Omental fat pad (tissue), 3 donors: ENCODE measurements at regions not wholly inside any gene's neighbourhood (a gene's known extent, or its start where the extent isn't known, plus 50 kb on each side); places are given as distances from the start of the nearest gene placed in this dataset.

Experiments used
- ATAC-seq: fragments of 150-250 bp; one replicate; pipeline ENCODE4 v1.9.1; 2016; ENCODE audit warnings: mild to moderate bottlenecking, moderate library complexity; ENCODE audit not compliant: low FRiP score
- DNase-seq: peaks from one replicate; pipeline ENCODE4 v3.0.0-alpha.2; 2019; ENCODE audit warnings: low spot score
- TF ChIP-seq, protein P1 (sequence below), 3 donors: fragments of 450-650 bp; IDR thresholded peaks; one replicate each; pipeline ENCODE4 v1.5.1; 2016 to 2017; ENCODE audit warnings: antibody characterized with exemption in 3 of 3, mild to moderate bottlenecking in 3 of 3, moderate library complexity in 2 of 3

DNA sequence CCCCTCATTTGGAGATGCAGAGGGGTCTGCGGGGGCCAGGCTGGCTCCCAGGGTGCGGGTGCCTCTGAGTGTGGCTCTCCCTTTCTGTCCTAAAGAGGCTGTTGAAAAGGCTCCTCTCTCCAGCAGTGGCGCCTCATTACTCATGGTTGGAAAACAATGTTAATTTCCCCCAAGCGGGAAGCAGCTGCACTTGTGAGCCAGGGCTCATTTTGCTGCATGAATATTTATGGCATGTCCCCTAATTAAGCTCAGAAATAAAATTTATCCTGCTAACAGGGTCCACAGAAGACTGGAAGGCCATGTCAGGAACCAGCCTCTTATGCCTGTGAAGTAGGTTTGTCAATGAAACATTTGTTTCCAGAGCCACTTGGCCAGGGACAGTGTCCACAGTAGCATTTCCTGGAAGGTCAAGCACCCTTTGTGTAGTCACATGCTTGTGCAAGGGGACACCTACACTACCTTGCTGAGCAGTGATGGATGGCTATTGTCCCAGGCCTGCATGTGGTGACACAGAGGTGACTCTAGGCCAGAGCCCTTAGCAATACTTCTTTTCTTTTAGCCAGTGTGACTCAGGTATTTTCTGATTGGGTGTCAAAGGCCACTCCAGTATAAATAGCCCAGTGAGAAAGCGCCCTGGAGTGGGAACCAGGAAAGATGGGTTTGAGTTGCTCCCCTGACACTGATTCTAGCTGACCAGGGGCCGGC is 259.0 kb downstream of the FOXD2 start:
- DNase-seq (no peak), ATAC-seq (no peak)
- TF ChIP-seq, protein P1, sequence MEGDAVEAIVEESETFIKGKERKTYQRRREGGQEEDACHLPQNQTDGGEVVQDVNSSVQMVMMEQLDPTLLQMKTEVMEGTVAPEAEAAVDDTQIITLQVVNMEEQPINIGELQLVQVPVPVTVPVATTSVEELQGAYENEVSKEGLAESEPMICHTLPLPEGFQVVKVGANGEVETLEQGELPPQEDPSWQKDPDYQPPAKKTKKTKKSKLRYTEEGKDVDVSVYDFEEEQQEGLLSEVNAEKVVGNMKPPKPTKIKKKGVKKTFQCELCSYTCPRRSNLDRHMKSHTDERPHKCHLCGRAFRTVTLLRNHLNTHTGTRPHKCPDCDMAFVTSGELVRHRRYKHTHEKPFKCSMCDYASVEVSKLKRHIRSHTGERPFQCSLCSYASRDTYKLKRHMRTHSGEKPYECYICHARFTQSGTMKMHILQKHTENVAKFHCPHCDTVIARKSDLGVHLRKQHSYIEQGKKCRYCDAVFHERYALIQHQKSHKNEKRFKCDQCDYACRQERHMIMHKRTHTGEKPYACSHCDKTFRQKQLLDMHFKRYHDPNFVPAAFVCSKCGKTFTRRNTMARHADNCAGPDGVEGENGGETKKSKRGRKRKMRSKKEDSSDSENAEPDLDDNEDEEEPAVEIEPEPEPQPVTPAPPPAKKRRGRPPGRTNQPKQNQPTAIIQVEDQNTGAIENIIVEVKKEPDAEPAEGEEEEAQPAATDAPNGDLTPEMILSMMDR (IDR thresholded peaks at IDR 0.05): no peak

DNA sequence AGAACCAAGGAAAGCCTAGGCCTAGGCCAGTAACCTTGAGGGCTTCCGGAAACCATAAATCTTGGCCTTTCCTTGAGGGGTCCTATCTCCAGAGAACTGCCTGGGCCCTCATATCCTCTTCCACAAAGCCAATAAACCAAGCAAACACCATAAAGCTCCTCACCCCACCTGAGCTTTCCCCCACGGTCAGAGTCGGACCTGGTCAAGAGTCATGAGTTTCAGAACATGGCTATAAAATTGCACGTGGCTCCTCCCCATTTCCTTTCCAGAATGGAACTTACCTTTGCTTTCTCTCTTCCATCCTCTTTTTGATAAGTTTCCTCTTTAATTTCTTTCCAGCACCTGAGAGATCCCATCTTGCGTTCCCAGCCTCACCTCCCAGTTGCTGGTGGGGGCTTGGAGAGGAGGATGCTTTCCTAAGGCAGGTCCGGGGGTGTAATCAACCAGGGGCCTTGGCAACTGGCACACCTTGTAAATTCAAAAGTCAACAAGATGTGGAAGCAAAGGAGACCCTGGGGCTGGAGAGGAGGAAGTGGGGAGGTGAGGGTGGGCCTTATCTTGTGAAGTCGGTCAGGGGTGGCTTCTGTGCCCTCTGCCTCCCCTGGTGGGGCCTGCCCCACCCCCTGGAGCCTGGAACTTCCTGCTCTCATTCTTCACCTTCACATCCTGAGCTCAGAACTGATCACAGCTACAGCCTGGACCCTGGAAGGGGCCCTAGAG is 259.9 kb downstream of the FOXD2 start:
- TF ChIP-seq, protein P1 (IDR thresholded peaks at IDR 0.05): no peak
- DNase-seq (no peak), ATAC-seq (no peak)

DNA sequence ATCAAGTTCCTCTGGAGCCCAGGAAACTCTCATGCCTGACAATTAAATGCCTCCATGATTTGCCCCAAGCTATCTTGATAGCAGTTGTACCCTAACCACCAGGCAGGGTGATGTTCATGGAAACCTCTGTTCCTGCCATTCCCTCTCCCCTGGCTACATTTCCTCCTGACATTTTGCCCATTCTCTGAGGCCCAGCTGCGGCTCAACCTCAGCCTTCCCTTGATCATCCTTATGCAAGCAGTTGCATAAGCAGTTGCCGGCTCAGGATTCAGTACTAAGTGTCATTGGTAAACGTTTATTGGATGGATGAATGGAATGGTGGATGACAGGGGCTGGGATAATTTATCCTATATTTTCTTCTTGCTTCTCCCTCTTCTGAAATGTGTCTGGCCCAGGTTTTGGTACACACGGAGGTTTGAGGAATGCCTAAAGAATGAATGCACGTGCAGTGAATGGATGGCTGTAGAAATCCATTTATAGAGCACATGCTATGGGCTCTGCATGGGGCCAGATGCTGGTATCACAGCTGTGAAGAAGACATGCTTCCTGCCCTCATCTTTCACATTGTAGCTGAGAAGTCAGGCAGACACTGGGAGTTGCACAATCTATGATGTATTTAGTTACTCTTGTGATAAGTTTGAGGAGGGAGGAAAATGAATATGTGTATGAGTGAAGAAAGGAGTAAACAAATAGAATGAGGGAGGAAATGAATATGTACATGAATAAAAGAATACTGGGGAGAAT is 261.8 kb downstream of the FOXD2 start:
- TF ChIP-seq, protein P1 (IDR thresholded peaks at IDR 0.05): no peak
- DNase-seq: no peak
- no peak for ATAC-seq

DNA sequence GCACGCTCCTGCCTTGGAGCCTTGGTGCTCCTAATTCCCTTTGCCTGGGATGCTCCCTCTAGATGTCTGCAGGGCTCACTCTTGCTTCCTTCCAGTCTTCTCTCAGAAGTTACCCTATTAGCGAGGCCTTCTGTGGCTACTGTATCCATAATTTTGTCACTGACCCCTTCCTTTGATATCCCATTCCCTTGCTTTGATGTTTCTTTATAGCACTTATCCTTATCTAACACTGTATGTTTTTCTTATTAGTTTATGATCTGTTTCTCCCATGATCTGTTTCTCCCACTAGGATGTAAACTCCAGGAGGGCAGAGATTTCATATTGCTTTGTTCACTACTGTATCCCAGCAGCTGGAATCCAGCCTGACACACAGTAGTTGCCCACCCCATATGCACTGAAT is 263.4 kb downstream of the FOXD2 start:
- ATAC-seq (no peak), DNase-seq (no peak)
- TF ChIP-seq, protein P1 (IDR thresholded peaks at IDR 0.05): no peak

DNA sequence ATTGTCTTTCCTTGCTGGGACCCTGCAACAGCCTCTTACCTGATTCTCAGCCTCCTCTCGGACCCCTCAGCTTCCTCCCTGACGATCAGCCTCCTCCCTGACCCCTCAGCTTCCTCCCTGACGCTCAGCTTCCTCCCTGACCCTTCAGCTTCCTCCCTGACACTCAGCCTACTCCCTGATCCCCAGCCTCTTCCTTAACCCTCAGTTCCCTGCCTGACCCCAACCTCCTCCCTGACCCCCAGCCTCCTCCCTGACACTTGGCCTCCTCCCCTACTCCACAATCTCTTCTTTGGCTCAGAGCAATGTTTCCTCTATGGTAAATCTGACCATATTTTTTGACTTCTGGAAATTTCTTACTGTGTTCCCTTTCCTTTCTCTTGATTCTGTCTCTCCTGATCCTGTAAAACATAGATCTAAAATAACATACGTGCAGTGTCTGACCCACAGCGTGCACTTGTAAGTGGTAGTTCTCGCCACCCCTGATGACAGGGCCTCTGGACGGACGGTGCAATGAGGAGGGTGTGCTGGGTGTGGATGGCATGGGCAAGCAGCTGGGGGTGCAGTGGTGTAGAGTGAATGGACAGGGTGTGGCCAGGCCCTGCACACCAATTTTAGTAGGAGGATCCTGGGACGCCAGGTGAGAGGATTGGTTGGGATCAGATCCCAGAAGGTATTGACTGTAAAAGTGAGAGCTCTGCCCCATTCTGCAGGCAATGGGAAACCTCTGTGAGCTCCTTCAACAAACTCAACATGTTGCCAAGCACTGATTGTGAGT is 264.1 kb downstream of the FOXD2 start:
- TF ChIP-seq, protein P1 (IDR thresholded peaks at IDR 0.05): no peak
- ATAC-seq: no peak
- DNase-seq: no peak

DNA sequence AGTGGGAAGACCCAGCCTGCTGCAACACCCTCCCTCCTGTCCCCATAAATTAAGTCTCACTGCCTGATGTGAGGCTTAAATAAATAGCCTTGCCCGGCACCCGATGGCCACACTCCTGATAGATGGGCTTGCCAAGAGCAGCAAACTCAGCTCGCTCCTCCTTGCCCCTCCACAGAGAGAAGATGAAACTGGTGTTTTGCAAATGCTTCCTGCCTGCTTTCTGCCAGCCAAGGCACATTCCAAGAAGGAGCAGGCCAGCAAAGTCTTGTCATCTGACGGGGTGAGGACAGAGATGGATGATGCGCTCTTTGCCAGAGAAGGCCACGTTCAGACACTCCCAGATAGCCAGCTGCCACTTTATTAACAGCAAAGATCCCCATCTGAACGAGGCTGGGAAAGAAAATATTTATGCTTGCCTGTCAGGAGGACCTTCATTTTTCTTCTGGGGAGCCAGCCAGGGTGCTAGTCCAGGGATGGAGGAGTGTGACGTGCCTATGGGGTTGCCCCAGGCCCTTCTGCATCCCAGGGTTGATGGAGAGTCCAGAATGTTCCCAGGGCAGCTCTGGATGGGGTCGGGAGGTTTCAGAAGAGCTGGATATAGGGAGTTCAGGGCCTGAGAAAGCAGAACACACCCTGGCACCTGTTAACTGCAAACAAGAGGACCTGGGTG is 265.4 kb downstream of the FOXD2 start:
- TF ChIP-seq, protein P1 (IDR thresholded peaks at IDR 0.05): no peak
- ATAC-seq (no peak), DNase-seq (no peak)
